DMS153 treated with DMSO at 0.1 percent for 48 hours (cell line): ENCODE measurements at regions not wholly inside any gene's neighbourhood (a gene's known extent, or its start where the extent isn't known, plus 50 kb on each side); places are given as distances from the start of the nearest gene placed in this dataset.

Experiments used
- DNase-seq: peaks from one replicate; lab custom pipeline; 2025; ENCODE audit not compliant: unreplicated experiment; lab: John Stamatoyannopoulos, UW

DNA sequence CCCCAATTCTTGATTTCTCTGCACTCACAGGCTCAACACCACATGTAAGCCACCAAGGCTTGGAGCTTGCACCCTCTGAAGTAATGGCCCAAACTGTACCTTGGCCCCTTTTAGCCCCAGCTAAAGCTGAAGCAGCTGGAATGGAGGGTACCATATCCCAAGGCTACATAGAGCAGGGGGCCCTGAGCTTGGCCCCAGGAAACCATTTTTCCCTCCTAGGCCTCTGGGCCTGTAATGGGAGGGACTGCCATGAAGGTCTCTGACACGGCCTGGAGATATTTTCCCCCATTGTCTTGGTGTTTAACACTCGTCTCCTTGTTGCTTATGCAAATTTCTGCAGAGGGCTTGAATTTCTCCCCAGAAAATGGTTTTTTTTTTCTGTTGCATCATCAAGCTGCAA, 69.7 kb downstream of the SKA1 start:
- DNase-seq, result no peak

- DNase-seq, result no peak
Observed at GRCh38 chr18:50446629-50447028, 71.8 kb downstream of the SKA1 start.

- DNase-seq, result no peak
Observed at GRCh38 chr18:50447102-50447741, 72.4 kb downstream of the SKA1 start.

GRCh38 chr18:50447952-50448351, 73.1 kb downstream of the SKA1 start:
- DNase-seq, result no peak

GRCh38 chr18:50451100-50451842, 76.4 kb downstream of the SKA1 start:
- DNase-seq, result no peak

GRCh38 chr18:50453014-50453680, 78.3 kb downstream of the SKA1 start:
- DNase-seq, result no peak

GRCh38 chr18:50453732-50454131, 78.9 kb downstream of the SKA1 start:
- no peak for DNase-seq

DNA sequence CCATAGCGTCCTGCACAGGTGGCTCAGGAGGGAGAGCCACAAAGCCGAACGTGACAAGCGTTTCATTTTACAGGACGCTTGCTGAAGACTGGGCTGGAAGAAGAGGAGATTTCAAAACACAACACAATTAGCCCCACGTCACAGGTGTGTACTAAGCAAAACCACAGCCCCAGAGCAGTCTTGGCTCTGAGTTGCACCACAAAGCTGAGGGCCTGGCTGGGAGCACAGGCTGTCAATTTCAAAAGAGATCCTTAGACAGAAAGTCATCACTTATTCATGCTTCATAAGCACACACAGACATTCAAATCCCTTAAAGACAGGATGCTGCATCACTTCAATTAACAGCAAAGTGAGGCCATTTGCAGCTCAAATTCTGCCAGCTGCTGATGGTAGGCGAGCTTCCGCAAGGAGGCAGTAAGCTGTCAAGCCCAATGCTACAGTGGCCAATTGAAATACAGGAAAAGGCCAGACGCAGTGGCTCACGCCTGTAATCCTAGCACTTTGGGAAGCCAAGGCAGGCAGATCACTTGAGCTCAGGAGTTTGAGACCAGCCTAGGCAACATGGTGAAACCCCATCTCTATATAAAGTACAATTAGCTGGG, 79.6 kb downstream of the SKA1 start:
- no peak for DNase-seq

GRCh38 chr18:50456285-50456684, 81.4 kb downstream of the SKA1 start:
- no peak for DNase-seq

DNA sequence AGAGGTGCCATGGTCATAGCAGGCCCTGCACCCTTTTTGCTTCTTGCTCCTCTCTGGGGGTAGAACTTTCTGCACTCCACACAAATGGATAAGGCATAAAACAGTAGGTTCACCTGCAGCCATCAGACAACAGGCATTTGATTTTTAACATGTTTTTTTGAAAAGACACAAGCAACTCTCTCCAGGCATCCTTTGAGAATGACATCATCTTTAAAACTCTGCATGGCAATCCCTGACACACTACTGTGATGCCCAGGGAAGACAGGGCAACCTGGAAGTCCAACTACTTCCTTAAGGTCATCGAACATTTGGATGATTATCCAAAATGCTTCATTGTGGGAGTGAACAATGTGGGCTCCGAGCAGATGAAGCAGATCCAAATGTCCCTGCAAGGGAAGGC, 82.8 kb downstream of the SKA1 start:
- no peak for DNase-seq

- no peak for DNase-seq
Observed at GRCh38 chr18:50458366-50458765, 83.5 kb downstream of the SKA1 start.

- DNase-seq, result no peak
Observed at GRCh38 chr18:50458796-50459195, 84.0 kb downstream of the SKA1 start.

DNA sequence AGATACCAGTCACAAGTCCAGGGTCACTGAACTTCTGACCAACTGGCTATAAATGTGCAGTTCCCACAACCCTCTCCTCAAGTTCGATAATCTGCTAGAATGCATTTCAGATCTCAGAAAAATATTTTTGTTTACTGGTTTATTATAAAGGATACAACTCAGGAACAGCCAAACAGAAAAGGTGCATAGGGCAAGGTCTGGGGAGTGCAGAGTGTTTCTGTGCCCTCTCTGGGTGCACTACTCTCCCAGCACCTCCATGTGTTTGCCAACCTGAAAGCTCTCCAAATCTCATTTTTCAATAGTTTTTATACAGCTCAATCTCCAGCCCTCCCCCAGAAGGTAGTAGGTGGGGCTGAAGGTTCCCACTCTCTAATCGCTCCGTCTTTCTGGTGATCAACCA, 85.2 kb downstream of the SKA1 start:
- no peak for DNase-seq

DNA sequence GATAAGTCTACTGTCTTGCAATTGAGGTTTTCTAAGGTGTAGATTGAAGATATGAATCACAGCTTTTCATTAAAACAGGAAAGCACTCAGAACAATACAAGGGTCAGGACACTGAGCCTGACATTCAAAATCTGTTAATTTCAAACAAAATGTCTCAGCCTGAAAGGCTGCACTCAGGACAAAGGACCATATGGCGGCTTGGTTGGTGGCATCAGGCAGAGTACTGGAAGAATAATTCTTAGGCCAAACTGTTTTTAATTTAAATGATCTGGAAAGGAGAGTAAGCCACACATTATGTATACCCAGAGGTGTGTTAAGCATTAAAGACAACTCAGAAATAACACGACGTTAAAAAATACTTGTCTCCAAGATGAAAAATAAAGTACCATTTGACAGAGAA, 85.9 kb downstream of the SKA1 start:
- no peak for DNase-seq

DNA sequence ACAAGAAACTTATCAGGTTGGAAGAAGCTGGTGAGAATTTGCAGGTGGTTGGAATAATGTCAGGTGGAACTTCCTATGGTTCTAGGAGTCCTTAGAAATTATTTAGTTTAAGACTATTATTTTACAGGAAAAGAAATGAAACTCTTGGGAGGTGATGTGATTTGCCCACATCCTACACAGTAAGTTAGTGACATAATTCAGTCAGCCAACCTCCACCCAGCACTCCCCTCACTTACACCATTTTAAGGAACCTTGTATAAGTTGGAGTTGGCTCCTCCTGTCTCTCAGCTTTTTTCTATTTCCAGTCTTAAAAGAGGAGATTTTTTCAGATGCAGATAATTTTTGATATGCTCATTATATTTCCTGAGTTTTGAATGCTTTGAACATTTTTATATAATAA, 86.4 kb downstream of the SKA1 start:
- no peak for DNase-seq

GRCh38 chr18:50465211-50466153, 90.6 kb downstream of the SKA1 start:
- DNase-seq, result no peak

GRCh38 chr18:50466634-50467033, 91.8 kb downstream of the SKA1 start:
- DNase-seq, result no peak

DNA sequence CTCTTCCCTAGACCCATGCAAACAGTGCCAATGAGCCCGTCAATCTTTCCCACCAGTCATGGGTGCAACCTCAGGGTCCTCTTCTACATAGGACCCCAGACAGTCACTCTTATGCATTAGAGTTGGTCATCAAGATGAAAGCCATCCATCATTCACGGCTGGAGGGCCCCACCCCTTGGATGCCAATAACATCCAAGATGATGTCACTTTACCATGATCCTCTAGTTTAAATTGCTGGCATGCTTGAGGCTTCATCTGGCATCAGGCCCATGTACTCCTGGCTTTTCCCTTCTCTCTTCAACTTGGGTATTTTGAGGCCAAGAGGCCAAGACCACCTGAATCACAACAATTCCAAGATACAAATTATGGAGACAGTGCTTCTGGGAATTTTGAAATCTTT, 91.1 kb upstream of the MAPK4 start:
- DNase-seq, result no peak

DNA sequence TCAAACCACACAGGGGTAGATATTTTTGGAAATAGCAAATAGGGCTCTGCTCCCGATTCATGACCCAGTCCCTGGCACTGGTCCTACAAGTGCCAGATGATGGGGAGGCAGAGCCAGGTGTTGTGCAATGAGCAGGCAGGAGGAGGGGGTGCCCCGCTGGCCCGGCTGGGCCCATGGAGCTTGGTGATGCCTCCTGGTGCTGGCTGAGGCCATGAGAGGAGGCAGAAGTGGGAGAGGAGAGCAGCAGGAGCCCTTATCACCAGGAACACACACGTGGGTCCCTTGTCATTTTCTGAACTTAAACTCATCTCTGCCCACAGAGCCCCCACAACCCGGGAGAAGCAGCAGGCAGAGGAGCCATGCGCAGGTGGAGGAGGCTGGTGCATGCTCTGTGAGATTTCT, 90.5 kb upstream of the MAPK4 start:
- no peak for DNase-seq

DNA sequence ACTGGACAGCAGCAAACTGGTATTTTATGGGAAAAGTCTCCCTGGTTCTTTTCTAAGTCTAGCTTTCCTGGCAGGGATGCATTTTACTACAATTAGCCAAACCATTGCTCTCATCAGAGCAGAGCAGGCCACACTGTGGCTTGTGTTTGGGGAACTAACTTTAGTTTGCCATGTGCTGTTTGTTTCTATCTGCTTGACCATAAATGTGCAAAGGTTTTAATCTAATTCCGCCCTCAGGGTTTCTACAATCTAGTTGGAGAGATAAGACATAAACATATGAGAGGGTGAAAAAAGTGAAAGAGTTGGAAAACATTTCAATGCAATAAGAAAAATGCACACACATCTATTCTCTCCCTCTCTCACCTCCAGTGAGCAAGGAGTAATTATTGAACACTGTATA, 86.9 kb upstream of the MAPK4 start:
- no peak for DNase-seq

DNA sequence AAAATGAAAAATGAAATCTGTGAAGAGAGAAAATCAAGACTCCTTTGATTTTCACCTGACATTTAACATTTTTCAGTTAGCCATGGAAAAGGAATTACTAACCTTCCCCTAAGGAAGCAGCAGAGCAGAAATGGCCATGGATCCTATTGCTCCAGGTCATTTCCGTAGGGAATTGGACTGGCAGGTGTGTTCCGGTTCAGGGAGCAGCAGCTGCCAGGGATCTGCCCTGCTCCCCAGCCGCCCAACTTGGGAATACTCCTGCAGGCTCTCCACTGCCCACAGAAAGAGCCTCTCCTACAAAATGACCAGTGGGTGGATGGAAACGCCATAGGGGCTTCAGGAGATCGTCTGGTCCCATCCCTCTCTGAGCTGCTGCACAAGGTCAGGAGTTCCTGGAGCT, 86.0 kb upstream of the MAPK4 start:
- peak; percentile 36 for DNase-seq
